ENCODE measurements at regions not wholly inside any gene's neighbourhood (a gene's known extent, or its start where the extent isn't known, plus 50 kb on each side); places are given as distances from the start of the nearest gene placed in this dataset.
"Not testable (repeated sequence)": the region's sequence is repeated elsewhere in the genome, so short reads cannot be mapped to it uniquely, and the experiment has no call there.

DNA sequence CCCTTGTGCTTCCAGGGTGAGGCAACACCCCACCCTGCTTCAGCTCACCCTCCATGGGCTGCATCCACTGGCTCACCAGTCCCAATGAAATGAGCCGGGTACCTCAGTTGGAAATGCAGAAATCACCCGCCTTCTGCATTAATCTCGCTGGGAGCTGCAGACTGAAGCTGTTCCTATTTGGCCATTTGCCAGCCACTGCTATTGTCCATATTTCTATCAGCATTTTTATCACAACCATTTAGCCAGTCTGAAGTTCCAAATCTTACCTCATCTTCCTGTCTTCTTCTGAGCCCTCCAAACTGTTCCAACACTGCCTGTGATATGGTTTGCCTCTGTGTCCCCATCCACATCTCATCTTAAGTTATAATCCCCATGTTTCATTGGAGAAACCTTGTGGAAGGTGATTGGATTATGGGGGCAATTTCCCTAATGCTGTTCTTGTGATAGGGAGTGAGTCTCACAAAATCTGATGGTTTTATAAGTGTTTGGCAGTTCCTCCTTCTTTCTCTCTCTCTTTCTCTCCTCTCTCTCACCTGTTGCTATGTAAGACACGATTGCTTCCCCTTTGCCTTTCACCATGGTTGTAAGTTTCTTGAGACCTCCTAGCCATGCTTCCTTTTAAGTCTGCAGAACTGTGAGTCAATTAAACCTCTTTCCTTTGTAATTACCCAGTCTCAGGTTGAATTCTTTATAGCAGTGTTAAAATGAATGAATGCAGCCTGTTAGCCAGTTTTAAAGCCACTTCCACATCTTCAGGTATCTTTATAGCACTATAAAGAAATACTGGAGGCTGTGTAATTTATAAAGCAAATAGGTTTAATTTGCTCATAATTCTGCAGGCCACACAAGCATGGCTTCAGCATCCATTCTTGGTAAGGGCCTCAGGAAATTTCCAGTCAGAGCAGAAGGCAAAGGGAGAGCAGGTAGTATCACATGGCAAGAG is 203.5 kb downstream of the FCRL5 start:
- no peaks in the 10 kb centered on the region for H3K27me3 ChIP-seq (ENCODE audit: insufficient read depth, low read length, poor library complexity, severe bottlenecking)
- H3K79me2 ChIP-seq (ENCODE audit: insufficient read depth, low read length) = no peaks in the 10 kb centered on the region
- peaks cover 9% of the 10 kb centered on the region for H3K4me1 ChIP-seq (ENCODE audit: insufficient read depth, low read length, poor library complexity, severe bottlenecking)
- no peaks in the 10 kb centered on the region for H4K20me1 ChIP-seq (ENCODE audit: insufficient read depth, low read length, poor library complexity, severe bottlenecking)
- no peak overlapping the region for H3K4me3 ChIP-seq (ENCODE audit: low read length, poor library complexity, severe bottlenecking)
- H3K4me2 ChIP-seq (ENCODE audit: low read depth, low read length, poor library complexity, severe bottlenecking) = no peak overlapping the region
- H3F3A ChIP-seq (ENCODE audit: low read depth) = no peaks in the 10 kb centered on the region
- no peak overlapping the region for H3K9ac ChIP-seq (ENCODE audit: low read depth, low read length, poor library complexity, severe bottlenecking)
- no peak overlapping the region for H2AFZ ChIP-seq (ENCODE audit: low read length)
- no peaks in the 10 kb centered on the region for H3K36me3 ChIP-seq (ENCODE audit: insufficient read depth, low read length)
- TF ChIP-seq, protein P1, sequence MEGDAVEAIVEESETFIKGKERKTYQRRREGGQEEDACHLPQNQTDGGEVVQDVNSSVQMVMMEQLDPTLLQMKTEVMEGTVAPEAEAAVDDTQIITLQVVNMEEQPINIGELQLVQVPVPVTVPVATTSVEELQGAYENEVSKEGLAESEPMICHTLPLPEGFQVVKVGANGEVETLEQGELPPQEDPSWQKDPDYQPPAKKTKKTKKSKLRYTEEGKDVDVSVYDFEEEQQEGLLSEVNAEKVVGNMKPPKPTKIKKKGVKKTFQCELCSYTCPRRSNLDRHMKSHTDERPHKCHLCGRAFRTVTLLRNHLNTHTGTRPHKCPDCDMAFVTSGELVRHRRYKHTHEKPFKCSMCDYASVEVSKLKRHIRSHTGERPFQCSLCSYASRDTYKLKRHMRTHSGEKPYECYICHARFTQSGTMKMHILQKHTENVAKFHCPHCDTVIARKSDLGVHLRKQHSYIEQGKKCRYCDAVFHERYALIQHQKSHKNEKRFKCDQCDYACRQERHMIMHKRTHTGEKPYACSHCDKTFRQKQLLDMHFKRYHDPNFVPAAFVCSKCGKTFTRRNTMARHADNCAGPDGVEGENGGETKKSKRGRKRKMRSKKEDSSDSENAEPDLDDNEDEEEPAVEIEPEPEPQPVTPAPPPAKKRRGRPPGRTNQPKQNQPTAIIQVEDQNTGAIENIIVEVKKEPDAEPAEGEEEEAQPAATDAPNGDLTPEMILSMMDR (conservative IDR thresholded peaks at IDR 0.05; ENCODE audit: low read length) = no peak
- no peak for TF ChIP-seq EZH2phosphoT487 (IDR thresholded peaks at IDR 0.05; ENCODE audit: borderline replicate concordance)
- H3K9me2 ChIP-seq (replicated peaks; ENCODE audit: low read depth, low read length) = no peaks in the 10 kb centered on the region
- H3K9me3 ChIP-seq (ENCODE audit: insufficient read depth, low read depth, low read length) = peaks cover 3% of the 10 kb centered on the region; the same call in 1 of the 2 replicates

DNA sequence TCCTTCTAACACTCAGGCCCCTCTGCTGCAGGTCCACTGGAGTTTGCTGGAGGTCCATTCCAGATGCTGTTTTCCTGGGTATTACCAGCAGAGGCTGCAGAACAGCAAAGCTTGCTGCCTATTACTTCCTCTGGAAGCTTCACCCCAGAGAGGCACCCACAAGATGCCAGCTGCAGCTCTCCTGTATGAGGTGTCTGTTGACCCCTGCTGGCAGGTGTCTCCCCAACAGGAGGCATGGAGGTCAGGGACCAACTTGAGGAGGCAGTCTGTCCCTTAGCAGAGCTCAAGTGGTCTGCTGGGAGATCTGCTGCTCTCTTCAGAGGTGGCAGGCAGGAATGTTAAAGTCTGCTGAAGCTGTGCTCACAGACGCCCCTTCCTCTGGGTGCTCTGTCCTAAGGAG is 204.8 kb downstream of the FCRL5 start:
- Histone ChIP-seq H3K4me2 (ENCODE audit: low read depth, low read length, poor library complexity, severe bottlenecking) (no peak overlapping the region), H3F3A (ENCODE audit: low read depth) (no peaks in the 10 kb centered on the region), H3K27me3 (ENCODE audit: insufficient read depth, low read length, poor library complexity, severe bottlenecking) (no peaks in the 10 kb centered on the region), H3K9me2 (replicated peaks; ENCODE audit: low read depth, low read length) (no peaks in the 10 kb centered on the region), H3K36me3 (ENCODE audit: insufficient read depth, low read length) (no peaks in the 10 kb centered on the region), H3K4me1 (ENCODE audit: insufficient read depth, low read length, poor library complexity, severe bottlenecking) (no peaks in the 10 kb centered on the region), H2AFZ (ENCODE audit: low read length) (no peak overlapping the region), H3K9ac (ENCODE audit: low read depth, low read length, poor library complexity, severe bottlenecking) (no peak overlapping the region), H4K20me1 (ENCODE audit: insufficient read depth, low read length, poor library complexity, severe bottlenecking) (no peaks in the 10 kb centered on the region), H3K4me3 (ENCODE audit: low read length, poor library complexity, severe bottlenecking) (no peak overlapping the region), H3K9me3 (ENCODE audit: insufficient read depth, low read depth, low read length) (peaks cover 3% of the 10 kb centered on the region; the same call in 1 of the 2 replicates), H3K79me2 (ENCODE audit: insufficient read depth, low read length) (no peaks in the 10 kb centered on the region)
- TF ChIP-seq, protein P1 (conservative IDR thresholded peaks at IDR 0.05; ENCODE audit: low read length) = no peak
- no peak for TF ChIP-seq EZH2phosphoT487 (IDR thresholded peaks at IDR 0.05; ENCODE audit: borderline replicate concordance)

DNA sequence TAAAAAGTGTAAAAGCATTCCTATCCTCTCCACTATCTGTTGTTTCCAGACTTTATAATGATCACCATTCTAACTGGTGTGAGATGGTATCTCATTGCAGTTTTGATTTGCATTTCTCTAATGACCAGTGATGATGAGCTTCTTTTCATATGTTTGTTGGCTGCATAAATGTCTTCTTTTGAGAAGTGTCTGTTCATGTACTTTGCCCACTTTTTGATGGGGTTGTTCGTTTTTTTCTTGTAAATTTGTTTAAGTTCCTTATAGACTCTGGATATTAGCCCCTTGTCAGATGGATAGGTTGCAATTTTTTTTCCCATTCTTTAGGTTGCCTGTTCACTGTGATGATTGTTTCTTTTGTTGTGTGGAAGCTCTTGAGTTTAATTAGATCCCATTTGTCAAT is 199.6 kb upstream of the ETV3 start:
- H3F3A ChIP-seq (ENCODE audit: low read depth); H3K4me2 ChIP-seq (ENCODE audit: low read depth, low read length, poor library complexity, severe bottlenecking); H2AFZ ChIP-seq (ENCODE audit: low read length); H3K79me2 ChIP-seq (ENCODE audit: insufficient read depth, low read length); H3K4me1 ChIP-seq (ENCODE audit: insufficient read depth, low read length, poor library complexity, severe bottlenecking); H3K9ac ChIP-seq (ENCODE audit: low read depth, low read length, poor library complexity, severe bottlenecking); H3K9me2 ChIP-seq (replicated peaks; ENCODE audit: low read depth, low read length); H3K9me3 ChIP-seq (ENCODE audit: insufficient read depth, low read depth, low read length); H3K36me3 ChIP-seq (ENCODE audit: insufficient read depth, low read length); H3K27me3 ChIP-seq (ENCODE audit: insufficient read depth, low read length, poor library complexity, severe bottlenecking); H4K20me1 ChIP-seq (ENCODE audit: insufficient read depth, low read length, poor library complexity, severe bottlenecking); H3K4me3 ChIP-seq (ENCODE audit: low read length, poor library complexity, severe bottlenecking): not testable (repeated sequence)

DNA sequence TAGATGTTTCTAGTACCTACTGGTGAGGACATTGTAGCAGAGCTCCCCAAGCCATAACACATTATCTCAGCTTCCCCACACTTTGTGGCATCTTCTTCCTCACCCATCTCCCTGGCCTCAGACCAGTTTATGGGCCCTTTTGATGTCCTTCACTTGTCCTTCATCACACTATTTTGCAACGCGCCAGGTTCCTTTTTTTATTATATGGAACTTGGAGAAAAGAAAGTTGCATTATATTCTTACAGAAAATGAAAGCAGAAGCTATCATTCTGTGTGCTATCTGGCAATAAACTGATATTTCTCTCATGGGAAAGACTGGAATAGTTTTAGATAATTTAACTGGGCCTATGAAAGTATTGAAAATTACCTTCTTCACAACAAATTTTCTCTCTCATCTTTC is 196.9 kb upstream of the ETV3 start:
- no peak overlapping the region for H3K4me2 ChIP-seq (ENCODE audit: low read depth, low read length, poor library complexity, severe bottlenecking)
- no peaks in the 10 kb centered on the region for H3K79me2 ChIP-seq (ENCODE audit: insufficient read depth, low read length)
- H3K9me3 ChIP-seq (ENCODE audit: insufficient read depth, low read depth, low read length) = no peaks in the 10 kb centered on the region
- no peak overlapping the region for H2AFZ ChIP-seq (ENCODE audit: low read length)
- TF ChIP-seq, protein P1 (conservative IDR thresholded peaks at IDR 0.05; ENCODE audit: low read length) = no peak
- TF ChIP-seq EZH2phosphoT487 (IDR thresholded peaks at IDR 0.05; ENCODE audit: borderline replicate concordance) = no peak
- H3K9ac ChIP-seq (ENCODE audit: low read depth, low read length, poor library complexity, severe bottlenecking) = no peak overlapping the region
- no peaks in the 10 kb centered on the region for H3K4me1 ChIP-seq (ENCODE audit: insufficient read depth, low read length, poor library complexity, severe bottlenecking)
- H3K27me3 ChIP-seq (ENCODE audit: insufficient read depth, low read length, poor library complexity, severe bottlenecking) = no peaks in the 10 kb centered on the region
- H4K20me1 ChIP-seq (ENCODE audit: insufficient read depth, low read length, poor library complexity, severe bottlenecking) = no peaks in the 10 kb centered on the region
- no peaks in the 10 kb centered on the region for H3F3A ChIP-seq (ENCODE audit: low read depth)
- H3K4me3 ChIP-seq (ENCODE audit: low read length, poor library complexity, severe bottlenecking) = no peak overlapping the region
- no peaks in the 10 kb centered on the region for H3K36me3 ChIP-seq (ENCODE audit: insufficient read depth, low read length)
- no peaks in the 10 kb centered on the region for H3K9me2 ChIP-seq (replicated peaks; ENCODE audit: low read depth, low read length)

All from Loucy (cell line).